ENCODE measurements at regions not wholly inside any gene's neighbourhood (a gene's known extent, or its start where the extent isn't known, plus 50 kb on each side); places are given as distances from the start of the nearest gene placed in this dataset.
"Not testable (repeated sequence)": the region's sequence is repeated elsewhere in the genome, so short reads cannot be mapped to it uniquely, and the experiment has no call there.

- H3K4me2 ChIP-seq (ENCODE audit: low read length); H3K9ac ChIP-seq (ENCODE audit: low read length); H3K9me3 ChIP-seq (ENCODE audit: low read length); H4K20me1 ChIP-seq (ENCODE audit: insufficient read depth, low read length); H3K36me3 ChIP-seq (ENCODE audit: insufficient read depth, low read length); H3F3A ChIP-seq (ENCODE audit: insufficient read depth, low read length); H2AFZ ChIP-seq (ENCODE audit: low read length); H3K4me3 ChIP-seq (ENCODE audit: low read depth, low read length, poor library complexity, severe bottlenecking); H3K27ac ChIP-seq (ENCODE audit: low read depth, low read length, poor library complexity, severe bottlenecking); H3K4me1 ChIP-seq (ENCODE audit: insufficient read depth, low read length, severe bottlenecking); H3K27me3 ChIP-seq (ENCODE audit: insufficient read depth, low read length); H3K9me2 ChIP-seq (ENCODE audit: low read depth, low read length); H3K79me2 ChIP-seq (ENCODE audit: insufficient read depth, low read length): not testable (repeated sequence)
Observed at GRCh38 chr4:118530107-118530506, 155.1 kb upstream of the METTL14 start.

GRCh38 chr4:118531947-118532346 lies 153.2 kb upstream of the METTL14 start:
- not testable (repeated sequence) for H3F3A ChIP-seq (ENCODE audit: insufficient read depth, low read length); H3K9me2 ChIP-seq (ENCODE audit: low read depth, low read length); H3K4me3 ChIP-seq (ENCODE audit: low read depth, low read length, poor library complexity, severe bottlenecking); H3K79me2 ChIP-seq (ENCODE audit: insufficient read depth, low read length); H3K4me2 ChIP-seq (ENCODE audit: low read length); H3K27me3 ChIP-seq (ENCODE audit: insufficient read depth, low read length); H3K36me3 ChIP-seq (ENCODE audit: insufficient read depth, low read length); H2AFZ ChIP-seq (ENCODE audit: low read length); H3K27ac ChIP-seq (ENCODE audit: low read depth, low read length, poor library complexity, severe bottlenecking); H3K9me3 ChIP-seq (ENCODE audit: low read length); H3K4me1 ChIP-seq (ENCODE audit: insufficient read depth, low read length, severe bottlenecking); H3K9ac ChIP-seq (ENCODE audit: low read length); H4K20me1 ChIP-seq (ENCODE audit: insufficient read depth, low read length)

DNA sequence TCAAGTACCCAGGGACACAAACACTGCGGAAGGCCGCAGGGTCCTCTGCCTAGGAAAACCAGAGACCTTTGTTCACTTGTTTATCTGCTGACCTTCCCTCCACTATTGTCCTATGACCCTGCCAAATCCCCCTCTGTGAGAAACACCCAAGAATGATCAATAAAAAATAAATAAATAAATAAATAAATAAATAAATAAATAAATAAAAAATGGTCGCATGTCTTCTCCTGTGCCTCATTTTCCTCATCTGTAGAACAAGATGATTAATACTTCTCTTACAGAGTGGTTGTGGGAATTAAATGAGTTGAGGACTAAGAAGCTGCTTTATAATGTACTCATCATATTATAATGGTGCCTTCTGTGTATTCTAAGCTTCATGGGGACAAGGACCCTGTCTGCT lies 149.4 kb upstream of the METTL14 start:
- not testable (repeated sequence) for H3K4me2 ChIP-seq (ENCODE audit: low read length); H4K20me1 ChIP-seq (ENCODE audit: insufficient read depth, low read length); H3K27me3 ChIP-seq (ENCODE audit: insufficient read depth, low read length); H3K79me2 ChIP-seq (ENCODE audit: insufficient read depth, low read length); H2AFZ ChIP-seq (ENCODE audit: low read length); H3K4me1 ChIP-seq (ENCODE audit: insufficient read depth, low read length, severe bottlenecking); H3K9ac ChIP-seq (ENCODE audit: low read length); H3K27ac ChIP-seq (ENCODE audit: low read depth, low read length, poor library complexity, severe bottlenecking); H3K9me3 ChIP-seq (ENCODE audit: low read length); H3K4me3 ChIP-seq (ENCODE audit: low read depth, low read length, poor library complexity, severe bottlenecking); H3K9me2 ChIP-seq (ENCODE audit: low read depth, low read length); H3F3A ChIP-seq (ENCODE audit: insufficient read depth, low read length); H3K36me3 ChIP-seq (ENCODE audit: insufficient read depth, low read length)

GRCh38 chr4:118539412-118540077 lies 145.6 kb upstream of the METTL14 start:
- not testable (repeated sequence) for H3K4me1 ChIP-seq (ENCODE audit: insufficient read depth, low read length, severe bottlenecking); H3K9ac ChIP-seq (ENCODE audit: low read length); H3K9me3 ChIP-seq (ENCODE audit: low read length); H3K4me2 ChIP-seq (ENCODE audit: low read length); H3K79me2 ChIP-seq (ENCODE audit: insufficient read depth, low read length); H3K27ac ChIP-seq (ENCODE audit: low read depth, low read length, poor library complexity, severe bottlenecking); H3K4me3 ChIP-seq (ENCODE audit: low read depth, low read length, poor library complexity, severe bottlenecking); H3K27me3 ChIP-seq (ENCODE audit: insufficient read depth, low read length); H3F3A ChIP-seq (ENCODE audit: insufficient read depth, low read length); H4K20me1 ChIP-seq (ENCODE audit: insufficient read depth, low read length); H3K9me2 ChIP-seq (ENCODE audit: low read depth, low read length); H2AFZ ChIP-seq (ENCODE audit: low read length); H3K36me3 ChIP-seq (ENCODE audit: insufficient read depth, low read length)
- TF ChIP-seq, protein P1, sequence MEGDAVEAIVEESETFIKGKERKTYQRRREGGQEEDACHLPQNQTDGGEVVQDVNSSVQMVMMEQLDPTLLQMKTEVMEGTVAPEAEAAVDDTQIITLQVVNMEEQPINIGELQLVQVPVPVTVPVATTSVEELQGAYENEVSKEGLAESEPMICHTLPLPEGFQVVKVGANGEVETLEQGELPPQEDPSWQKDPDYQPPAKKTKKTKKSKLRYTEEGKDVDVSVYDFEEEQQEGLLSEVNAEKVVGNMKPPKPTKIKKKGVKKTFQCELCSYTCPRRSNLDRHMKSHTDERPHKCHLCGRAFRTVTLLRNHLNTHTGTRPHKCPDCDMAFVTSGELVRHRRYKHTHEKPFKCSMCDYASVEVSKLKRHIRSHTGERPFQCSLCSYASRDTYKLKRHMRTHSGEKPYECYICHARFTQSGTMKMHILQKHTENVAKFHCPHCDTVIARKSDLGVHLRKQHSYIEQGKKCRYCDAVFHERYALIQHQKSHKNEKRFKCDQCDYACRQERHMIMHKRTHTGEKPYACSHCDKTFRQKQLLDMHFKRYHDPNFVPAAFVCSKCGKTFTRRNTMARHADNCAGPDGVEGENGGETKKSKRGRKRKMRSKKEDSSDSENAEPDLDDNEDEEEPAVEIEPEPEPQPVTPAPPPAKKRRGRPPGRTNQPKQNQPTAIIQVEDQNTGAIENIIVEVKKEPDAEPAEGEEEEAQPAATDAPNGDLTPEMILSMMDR (IDR thresholded peaks at IDR 0.05; ENCODE audit: low read length): peak; percentile 23; the same call in 1 of the 2 replicates

- not testable (repeated sequence) for H4K20me1 ChIP-seq (ENCODE audit: insufficient read depth, low read length); H3K36me3 ChIP-seq (ENCODE audit: insufficient read depth, low read length); H3K9me2 ChIP-seq (ENCODE audit: low read depth, low read length); H3K79me2 ChIP-seq (ENCODE audit: insufficient read depth, low read length); H3K27me3 ChIP-seq (ENCODE audit: insufficient read depth, low read length); H3F3A ChIP-seq (ENCODE audit: insufficient read depth, low read length); H3K27ac ChIP-seq (ENCODE audit: low read depth, low read length, poor library complexity, severe bottlenecking); H3K9me3 ChIP-seq (ENCODE audit: low read length); H3K4me3 ChIP-seq (ENCODE audit: low read depth, low read length, poor library complexity, severe bottlenecking); H2AFZ ChIP-seq (ENCODE audit: low read length); H3K4me2 ChIP-seq (ENCODE audit: low read length); H3K9ac ChIP-seq (ENCODE audit: low read length); H3K4me1 ChIP-seq (ENCODE audit: insufficient read depth, low read length, severe bottlenecking)
Observed at GRCh38 chr4:118556576-118556975, 128.6 kb upstream of the METTL14 start.

Data from OCI-LY1 (cell line).